SU-DHL-6 (cell line): ENCODE measurements at regions not wholly inside any gene's neighbourhood (a gene's known extent, or its start where the extent isn't known, plus 50 kb on each side); places are given as distances from the start of the nearest gene placed in this dataset.

Experiments used
- EZH2phosphoT487 ChIP-seq: fragments of 200-600 bp; sonication (generic), shearing (Covaris generic); conservative IDR thresholded peaks from 2 replicates; pipeline ENCODE4 v1.6.1; 2018; ENCODE audit warnings: mild to moderate bottlenecking, antibody characterized with exemption, low read length, moderate library complexity, mixed read lengths
- TF ChIP-seq, protein P1 (sequence below): fragments of 200-600 bp; sonication (generic); IDR thresholded peaks from one replicate; pipeline ENCODE4 v1.5.1; 2017; ENCODE audit warnings: antibody characterized with exemption, mild to moderate bottlenecking, low read length, moderate library complexity; ENCODE audit not compliant: insufficient read depth, poor library complexity, severe bottlenecking

DNA sequence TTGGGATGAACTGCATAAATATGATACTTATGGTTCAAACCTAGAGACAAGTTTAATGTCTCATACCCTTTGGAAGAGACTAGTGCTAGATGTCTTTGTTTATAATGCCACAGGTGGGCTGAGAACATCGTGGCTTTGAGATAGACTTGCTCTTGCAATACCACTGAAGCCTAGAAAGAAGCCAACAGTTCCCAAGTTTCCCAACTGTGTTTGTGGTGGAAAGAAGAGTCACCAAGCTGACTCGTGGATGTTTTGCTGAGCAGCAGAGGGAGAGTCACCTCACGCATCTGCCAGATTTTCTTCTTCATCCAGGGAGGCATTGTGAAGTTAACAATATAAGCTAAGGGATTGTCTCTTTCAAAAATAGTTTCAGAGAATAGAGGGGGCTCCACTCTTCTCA is 1076.2 kb downstream of the C4orf33 start:
- TF ChIP-seq, protein P1, sequence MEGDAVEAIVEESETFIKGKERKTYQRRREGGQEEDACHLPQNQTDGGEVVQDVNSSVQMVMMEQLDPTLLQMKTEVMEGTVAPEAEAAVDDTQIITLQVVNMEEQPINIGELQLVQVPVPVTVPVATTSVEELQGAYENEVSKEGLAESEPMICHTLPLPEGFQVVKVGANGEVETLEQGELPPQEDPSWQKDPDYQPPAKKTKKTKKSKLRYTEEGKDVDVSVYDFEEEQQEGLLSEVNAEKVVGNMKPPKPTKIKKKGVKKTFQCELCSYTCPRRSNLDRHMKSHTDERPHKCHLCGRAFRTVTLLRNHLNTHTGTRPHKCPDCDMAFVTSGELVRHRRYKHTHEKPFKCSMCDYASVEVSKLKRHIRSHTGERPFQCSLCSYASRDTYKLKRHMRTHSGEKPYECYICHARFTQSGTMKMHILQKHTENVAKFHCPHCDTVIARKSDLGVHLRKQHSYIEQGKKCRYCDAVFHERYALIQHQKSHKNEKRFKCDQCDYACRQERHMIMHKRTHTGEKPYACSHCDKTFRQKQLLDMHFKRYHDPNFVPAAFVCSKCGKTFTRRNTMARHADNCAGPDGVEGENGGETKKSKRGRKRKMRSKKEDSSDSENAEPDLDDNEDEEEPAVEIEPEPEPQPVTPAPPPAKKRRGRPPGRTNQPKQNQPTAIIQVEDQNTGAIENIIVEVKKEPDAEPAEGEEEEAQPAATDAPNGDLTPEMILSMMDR = no peak
- no peak for TF ChIP-seq EZH2phosphoT487
